DLD1 (cell line): ENCODE measurements at regions not wholly inside any gene's neighbourhood (a gene's known extent, or its start where the extent isn't known, plus 50 kb on each side); places are given as distances from the start of the nearest gene placed in this dataset.

Source experiments
- in situ Hi-C: cut with HindIII; loops from 2 replicates; pipeline ENCODE4 v1.10.0; 2017; ENCODE audit warnings: low sequenced_read_pairs

- in situ Hi-C loops: no loop called here
These were observed 868.0 kb downstream of the USP25 start for GRCh38 chr21:16597753-16598152.

GRCh38 chr21:16605597-16605996, 875.8 kb downstream of the USP25 start:
- in situ Hi-C loops: no loop called here

- in situ Hi-C loops: no loop called here
These were observed 876.5 kb downstream of the USP25 start for GRCh38 chr21:16606271-16606670.

GRCh38 chr21:16608209-16608830, 878.5 kb downstream of the USP25 start:
- in situ Hi-C loops: no loop called here

- in situ Hi-C loops: no loop called here
These were observed 889.5 kb downstream of the USP25 start for GRCh38 chr21:16619281-16619680.

GRCh38 chr21:16620786-16621320, 891.1 kb downstream of the USP25 start:
- in situ Hi-C loops: no loop called here

- in situ Hi-C loops: no loop called here
These were observed 888.2 kb upstream of the CXADR start for GRCh38 chr21:16624479-16625118.

GRCh38 chr21:16625491-16625890, 887.4 kb upstream of the CXADR start:
- in situ Hi-C loops: no loop called here

GRCh38 chr21:16633831-16634459, 878.9 kb upstream of the CXADR start:
- in situ Hi-C loops: no loop called here

GRCh38 chr21:16634515-16634914, 878.3 kb upstream of the CXADR start:
- in situ Hi-C loops: no loop called here

GRCh38 chr21:16640297-16641027, 872.4 kb upstream of the CXADR start:
- in situ Hi-C loops: no loop called here

- in situ Hi-C loops: no loop called here
These were observed 870.5 kb upstream of the CXADR start for GRCh38 chr21:16642353-16642752.

- in situ Hi-C loops: no loop called here
These were observed 868.2 kb upstream of the CXADR start for GRCh38 chr21:16644685-16645084.

GRCh38 chr21:16650714-16651366, 862.0 kb upstream of the CXADR start:
- in situ Hi-C loops: no loop called here

GRCh38 chr21:16651956-16652355, 860.9 kb upstream of the CXADR start:
- in situ Hi-C loops: no loop called here

GRCh38 chr21:16663436-16663835, 849.4 kb upstream of the CXADR start:
- in situ Hi-C loops: no loop called here

GRCh38 chr21:16667395-16667794, 845.4 kb upstream of the CXADR start:
- in situ Hi-C loops: no loop called here

GRCh38 chr21:16674949-16675348, 837.9 kb upstream of the CXADR start:
- in situ Hi-C loops: no loop called here

- in situ Hi-C loops: no loop called here
These were observed 836.5 kb upstream of the CXADR start for GRCh38 chr21:16676391-16676790.

- in situ Hi-C loops: no loop called here
These were observed 834.2 kb upstream of the CXADR start for GRCh38 chr21:16678429-16679160.
